Endothelial cell (in vitro differentiated cells): ENCODE measurements at regions not wholly inside any gene's neighbourhood (a gene's known extent, or its start where the extent isn't known, plus 50 kb on each side); places are given as distances from the start of the nearest gene placed in this dataset.

Experiments
- DNase-seq: peaks from one replicate; pipeline ENCODE4 v3.0.0; 2021; ENCODE audit warnings: low spot score
- H3K27ac Mint-ChIP-seq: one replicate; pipeline ENCODE4 v1.8.0; 2021; ENCODE audit warnings: mixed read lengths, inconsistent platforms; ENCODE audit not compliant: unreplicated experiment
- H3K27me3 Mint-ChIP-seq: one replicate; pipeline ENCODE4 v1.8.0; 2021; ENCODE audit warnings: mild to moderate bottlenecking, moderate library complexity, mixed read lengths, inconsistent platforms; ENCODE audit not compliant: unreplicated experiment
- H3K36me3 Mint-ChIP-seq: one replicate; pipeline ENCODE4 v1.8.0; 2021; ENCODE audit warnings: mild to moderate bottlenecking, low read depth, mixed read lengths, inconsistent platforms; ENCODE audit not compliant: unreplicated experiment
- H3K4me1 Mint-ChIP-seq: one replicate; pipeline ENCODE4 v1.8.0; 2021; ENCODE audit warnings: mild to moderate bottlenecking, mixed read lengths, inconsistent platforms; ENCODE audit not compliant: unreplicated experiment
- H3K4me3 Mint-ChIP-seq: one replicate; pipeline ENCODE4 v1.8.0; 2021; ENCODE audit warnings: mild to moderate bottlenecking, mixed read lengths, inconsistent platforms; ENCODE audit not compliant: unreplicated experiment
- H3K9me3 Mint-ChIP-seq: one replicate; pipeline ENCODE4 v1.8.0; 2021; ENCODE audit warnings: mixed read lengths, inconsistent platforms; ENCODE audit not compliant: unreplicated experiment
- TF ChIP-seq, protein P1 (sequence below): fragments of 200-600 bp; sonication (generic); IDR thresholded peaks from one replicate; pipeline ENCODE4 v1.5.0; 2021; ENCODE audit warnings: antibody characterized with exemption; ENCODE audit not compliant: unreplicated experiment

DNA sequence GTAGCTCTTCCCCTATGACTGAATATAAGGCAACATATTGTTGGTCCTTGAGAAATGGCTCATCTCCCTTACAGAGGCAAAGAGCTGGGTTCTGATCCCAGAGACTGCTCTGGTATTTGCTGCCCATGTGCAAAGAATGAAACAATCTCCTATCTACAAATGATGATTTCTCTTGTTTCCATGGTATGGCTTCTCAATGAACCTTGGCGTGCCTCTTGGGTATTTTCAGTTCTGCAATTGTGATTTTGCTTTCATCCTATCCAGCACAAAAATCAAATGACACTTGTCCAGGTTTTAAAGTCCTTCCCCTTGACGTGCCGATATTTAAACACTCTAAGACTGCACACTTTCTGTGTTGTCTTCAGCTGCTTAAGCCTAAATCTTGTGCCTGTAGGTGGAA is 109.8 kb upstream of the NR2F2 start:
- Mint-ChIP-seq H3K9me3 (peaks cover 5% of the 10 kb centered on the region), H3K4me3 (no peak overlapping the region), H3K36me3 (no peaks in the 10 kb centered on the region), H3K27me3 (no peaks in the 10 kb centered on the region), H3K4me1 (no peaks in the 10 kb centered on the region), H3K27ac (no peak overlapping the region)
- TF ChIP-seq, protein P1, sequence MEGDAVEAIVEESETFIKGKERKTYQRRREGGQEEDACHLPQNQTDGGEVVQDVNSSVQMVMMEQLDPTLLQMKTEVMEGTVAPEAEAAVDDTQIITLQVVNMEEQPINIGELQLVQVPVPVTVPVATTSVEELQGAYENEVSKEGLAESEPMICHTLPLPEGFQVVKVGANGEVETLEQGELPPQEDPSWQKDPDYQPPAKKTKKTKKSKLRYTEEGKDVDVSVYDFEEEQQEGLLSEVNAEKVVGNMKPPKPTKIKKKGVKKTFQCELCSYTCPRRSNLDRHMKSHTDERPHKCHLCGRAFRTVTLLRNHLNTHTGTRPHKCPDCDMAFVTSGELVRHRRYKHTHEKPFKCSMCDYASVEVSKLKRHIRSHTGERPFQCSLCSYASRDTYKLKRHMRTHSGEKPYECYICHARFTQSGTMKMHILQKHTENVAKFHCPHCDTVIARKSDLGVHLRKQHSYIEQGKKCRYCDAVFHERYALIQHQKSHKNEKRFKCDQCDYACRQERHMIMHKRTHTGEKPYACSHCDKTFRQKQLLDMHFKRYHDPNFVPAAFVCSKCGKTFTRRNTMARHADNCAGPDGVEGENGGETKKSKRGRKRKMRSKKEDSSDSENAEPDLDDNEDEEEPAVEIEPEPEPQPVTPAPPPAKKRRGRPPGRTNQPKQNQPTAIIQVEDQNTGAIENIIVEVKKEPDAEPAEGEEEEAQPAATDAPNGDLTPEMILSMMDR = no peak
- DNase-seq = no peak

DNA sequence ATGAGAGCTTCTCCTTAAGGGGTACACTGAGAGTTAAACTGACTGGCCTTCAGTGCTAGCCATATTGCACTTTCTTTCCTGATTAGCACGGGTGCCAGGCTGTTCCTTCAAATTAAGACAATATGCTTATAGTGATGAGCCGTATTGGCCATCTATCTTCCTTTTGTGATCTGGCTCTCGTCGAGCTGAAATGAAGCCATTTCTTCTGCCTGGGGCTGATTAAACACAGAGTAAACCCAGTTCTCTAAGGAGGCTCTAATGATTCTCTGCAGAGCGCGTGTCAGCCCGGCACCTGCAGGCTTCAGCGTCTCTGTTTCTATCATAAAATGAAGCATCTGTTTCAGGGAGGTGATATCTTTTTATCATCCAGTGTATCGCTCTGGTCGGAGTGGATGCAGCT is 107.5 kb upstream of the NR2F2 start:
- no peak overlapping the region for H3K4me3 Mint-ChIP-seq
- TF ChIP-seq, protein P1 = no peak
- no peaks in the 10 kb centered on the region for H3K9me3 Mint-ChIP-seq
- no peaks in the 10 kb centered on the region for H3K4me1 Mint-ChIP-seq
- DNase-seq = no peak
- no peaks in the 10 kb centered on the region for H3K27me3 Mint-ChIP-seq
- H3K27ac Mint-ChIP-seq = no peak overlapping the region
- no peaks in the 10 kb centered on the region for H3K36me3 Mint-ChIP-seq

DNA sequence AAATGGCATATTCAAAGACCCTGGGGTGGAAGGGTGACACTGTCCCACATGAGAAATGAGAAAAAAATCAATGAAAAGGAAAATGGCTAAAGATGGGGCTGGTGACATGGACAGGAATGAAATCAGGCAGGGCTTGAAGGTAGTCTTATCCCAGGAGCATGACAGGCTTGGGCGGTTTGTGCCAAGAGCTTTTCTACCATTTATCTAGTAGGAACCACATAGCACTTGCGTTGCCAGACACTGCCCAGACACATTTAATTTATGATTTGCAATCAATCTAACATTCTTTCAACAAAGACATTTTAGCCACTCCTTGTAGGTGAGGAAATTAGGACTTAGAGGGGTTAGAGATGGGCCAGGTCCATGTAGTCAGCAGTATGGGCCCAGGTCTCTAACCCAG is 106.6 kb upstream of the NR2F2 start:
- Mint-ChIP-seq H3K36me3 (no peaks in the 10 kb centered on the region), H3K27ac (no peak overlapping the region), H3K9me3 (no peaks in the 10 kb centered on the region), H3K4me1 (no peaks in the 10 kb centered on the region), H3K27me3 (no peaks in the 10 kb centered on the region), H3K4me3 (no peak overlapping the region)
- TF ChIP-seq, protein P1 = no peak
- DNase-seq = no peak

GRCh38 chr15:96225642-96226259 is 104.7 kb upstream of the NR2F2 start:
- Mint-ChIP-seq H3K27ac (no peak overlapping the region), H3K36me3 (no peaks in the 10 kb centered on the region), H3K4me1 (peaks cover 5% of the 10 kb centered on the region), H3K27me3 (no peaks in the 10 kb centered on the region), H3K9me3 (no peaks in the 10 kb centered on the region), H3K4me3 (no peak overlapping the region)
- no peak for DNase-seq
- TF ChIP-seq, protein P1 = no peak

- no peaks in the 10 kb centered on the region for H3K9me3 Mint-ChIP-seq
- TF ChIP-seq, protein P1 = no peak
- H3K4me1 Mint-ChIP-seq = peaks cover 9% of the 10 kb centered on the region
- H3K4me3 Mint-ChIP-seq = no peak overlapping the region
- H3K27ac Mint-ChIP-seq = no peak overlapping the region
- no peak for DNase-seq
- H3K36me3 Mint-ChIP-seq = no peaks in the 10 kb centered on the region
- no peaks in the 10 kb centered on the region for H3K27me3 Mint-ChIP-seq
These were observed 99.8 kb upstream of the NR2F2 start for GRCh38 chr15:96230526-96231181.
